Peyer's patch (tissue), 4 donors: ENCODE measurements at regions not wholly inside any gene's neighbourhood (a gene's known extent, or its start where the extent isn't known, plus 50 kb on each side); places are given as distances from the start of the nearest gene placed in this dataset.

Source experiments
- DNase-seq, 3 donors: peaks; one replicate each; pipeline ENCODE4 v3.0.0-alpha.2; 2017 to 2019
- H3K27ac ChIP-seq, 4 donors: fragments of 200-600 bp; sonication (generic); one replicate each; pipeline ENCODE4 v1.5.1; 2016 to 2019
- H3K27me3 ChIP-seq, 2 donors: fragments of 200-600 bp; sonication (generic); one replicate each; pipeline ENCODE4 v1.5.1; 2019
- H3K36me3 ChIP-seq, 3 donors: fragments of 200-600 bp; sonication (generic); one replicate each; pipeline ENCODE4 v1.5.1; 2016 to 2019
- H3K4me1 ChIP-seq, 4 donors: fragments of 200-600 bp; sonication (generic); one replicate each; pipeline ENCODE4 v1.5.1; 2016 to 2019
- H3K4me3 ChIP-seq, 4 donors: fragments of 200-600 bp; sonication (generic); 1 replicate in 3 of 4; 2 replicates in 1 of 4; pipeline ENCODE4 v1.5.1; 2016 to 2019; ENCODE audit warnings: mild to moderate bottlenecking in 1 of 4
- H3K9me3 ChIP-seq, 4 donors: fragments of 200-600 bp; sonication (generic); one replicate each; pipeline ENCODE4 v1.5.1; 2016 to 2019; ENCODE audit warnings: mild to moderate bottlenecking in 1 of 4
- POLR2A ChIP-seq, 2 donors: fragments of 450-650 bp; IDR thresholded peaks; one replicate each; pipeline ENCODE4 v1.5.1; 2017; ENCODE audit warnings: antibody characterized with exemption in 2 of 2, mild to moderate bottlenecking in 2 of 2, moderate library complexity in 2 of 2
- TF ChIP-seq, protein P1 (sequence below), 6 experiments: fragments of 450-650 bp in 4 of 6; fragments of 200-600 bp in 2 of 6; sonication (generic) in 1 of 6; IDR thresholded peaks; one replicate each; pipeline ENCODE4 v1.5.1; 2017 to 2019; ENCODE audit warnings: antibody characterized with exemption in 6 of 6, mild to moderate bottlenecking in 3 of 6, moderate library complexity in 1 of 6

DNA sequence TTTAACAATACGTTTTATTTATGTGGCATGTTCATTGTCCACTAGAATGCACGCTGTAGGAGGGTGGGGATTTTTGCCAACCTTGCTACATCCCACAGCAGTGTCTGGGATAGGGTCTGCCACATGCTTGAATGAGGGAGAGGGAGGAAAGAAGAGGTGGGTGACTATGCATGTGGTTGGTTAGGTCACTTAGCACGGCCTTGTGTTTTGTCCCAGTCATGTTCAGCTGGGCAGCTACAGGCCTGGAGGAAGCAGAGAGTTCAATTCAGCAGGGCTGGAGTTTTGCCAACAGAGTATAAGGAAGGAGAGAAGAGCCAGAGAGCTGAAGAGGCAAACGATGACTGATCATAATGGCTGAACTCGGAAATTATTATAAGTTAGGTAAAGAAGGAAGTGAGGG, 268.4 kb upstream of the NSMCE3 start:
- Histone ChIP-seq H3K27ac (no peak overlapping the region), H3K9me3 (no peaks in the 10 kb centered on the region), H3K27me3 (no peaks in the 10 kb centered on the region), H3K36me3 (no peaks in the 10 kb centered on the region), H3K4me1 (no peaks in the 10 kb centered on the region), H3K4me3 (no peak overlapping the region)
- no peak for DNase-seq
- TF ChIP-seq POLR2A (IDR thresholded peaks at IDR 0.05): no peak
- TF ChIP-seq, protein P1, sequence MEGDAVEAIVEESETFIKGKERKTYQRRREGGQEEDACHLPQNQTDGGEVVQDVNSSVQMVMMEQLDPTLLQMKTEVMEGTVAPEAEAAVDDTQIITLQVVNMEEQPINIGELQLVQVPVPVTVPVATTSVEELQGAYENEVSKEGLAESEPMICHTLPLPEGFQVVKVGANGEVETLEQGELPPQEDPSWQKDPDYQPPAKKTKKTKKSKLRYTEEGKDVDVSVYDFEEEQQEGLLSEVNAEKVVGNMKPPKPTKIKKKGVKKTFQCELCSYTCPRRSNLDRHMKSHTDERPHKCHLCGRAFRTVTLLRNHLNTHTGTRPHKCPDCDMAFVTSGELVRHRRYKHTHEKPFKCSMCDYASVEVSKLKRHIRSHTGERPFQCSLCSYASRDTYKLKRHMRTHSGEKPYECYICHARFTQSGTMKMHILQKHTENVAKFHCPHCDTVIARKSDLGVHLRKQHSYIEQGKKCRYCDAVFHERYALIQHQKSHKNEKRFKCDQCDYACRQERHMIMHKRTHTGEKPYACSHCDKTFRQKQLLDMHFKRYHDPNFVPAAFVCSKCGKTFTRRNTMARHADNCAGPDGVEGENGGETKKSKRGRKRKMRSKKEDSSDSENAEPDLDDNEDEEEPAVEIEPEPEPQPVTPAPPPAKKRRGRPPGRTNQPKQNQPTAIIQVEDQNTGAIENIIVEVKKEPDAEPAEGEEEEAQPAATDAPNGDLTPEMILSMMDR (IDR thresholded peaks at IDR 0.05): no peak

DNA sequence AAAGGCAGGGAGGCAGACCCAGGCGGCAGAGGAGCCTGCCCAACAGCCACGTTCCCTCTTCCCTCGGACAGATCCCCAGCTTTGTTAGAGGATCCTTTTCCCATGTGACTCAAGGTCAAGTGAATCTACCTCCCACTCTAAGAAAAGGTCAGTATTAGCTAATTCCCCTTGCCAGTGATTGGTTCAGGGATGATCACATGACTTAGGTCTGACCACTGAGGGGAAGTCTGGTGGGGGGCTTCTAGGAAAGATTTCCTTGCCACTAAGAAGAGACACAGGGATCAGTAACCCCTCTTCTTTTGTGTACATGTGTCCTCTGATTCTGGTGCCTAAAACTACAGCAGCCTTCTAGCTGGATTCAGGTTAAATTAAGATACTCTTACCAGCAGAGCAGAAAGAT, 266.3 kb upstream of the NSMCE3 start:
- TF ChIP-seq, protein P1 (IDR thresholded peaks at IDR 0.05): no peak
- TF ChIP-seq POLR2A (IDR thresholded peaks at IDR 0.05): no peak
- no peaks in the 10 kb centered on the region for H3K4me1 ChIP-seq

DNA sequence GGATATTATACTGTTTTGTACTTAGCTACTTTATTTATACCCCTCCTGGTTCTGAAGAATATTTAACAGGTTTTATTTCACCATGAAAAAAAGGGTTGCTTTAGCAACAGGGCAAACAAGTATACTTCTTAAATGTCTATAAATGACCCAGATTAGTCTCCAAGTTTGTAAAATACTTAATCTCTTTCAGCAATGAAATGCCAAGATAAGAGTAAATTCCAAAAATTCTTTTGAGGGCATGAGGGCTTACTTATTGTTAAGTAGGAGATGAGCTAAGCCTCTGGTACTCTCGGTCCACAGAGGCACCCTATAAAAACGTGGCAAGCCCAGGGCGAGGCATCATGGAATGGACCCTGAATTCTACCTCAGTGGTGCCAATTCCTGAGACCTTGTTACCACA, 264.8 kb upstream of the NSMCE3 start:
- no peak for TF ChIP-seq POLR2A (IDR thresholded peaks at IDR 0.05)
- TF ChIP-seq, protein P1 (IDR thresholded peaks at IDR 0.05): no peak
- Histone ChIP-seq H3K4me3 (no peak overlapping the region), H3K27ac (no peak overlapping the region), H3K36me3 (no peaks in the 10 kb centered on the region), H3K27me3 (no peaks in the 10 kb centered on the region), H3K4me1 (no peaks in the 10 kb centered on the region), H3K9me3 (no peaks in the 10 kb centered on the region)
- DNase-seq: no peak

More for the DNA sequence above, 266.3 kb upstream of the NSMCE3 start:
- Histone ChIP-seq H3K27me3 (no peaks in the 10 kb centered on the region), H3K4me3 (no peak overlapping the region), H3K27ac (no peak overlapping the region), H3K9me3 (no peaks in the 10 kb centered on the region), H3K36me3 (no peaks in the 10 kb centered on the region)
- DNase-seq: no peak

DNA sequence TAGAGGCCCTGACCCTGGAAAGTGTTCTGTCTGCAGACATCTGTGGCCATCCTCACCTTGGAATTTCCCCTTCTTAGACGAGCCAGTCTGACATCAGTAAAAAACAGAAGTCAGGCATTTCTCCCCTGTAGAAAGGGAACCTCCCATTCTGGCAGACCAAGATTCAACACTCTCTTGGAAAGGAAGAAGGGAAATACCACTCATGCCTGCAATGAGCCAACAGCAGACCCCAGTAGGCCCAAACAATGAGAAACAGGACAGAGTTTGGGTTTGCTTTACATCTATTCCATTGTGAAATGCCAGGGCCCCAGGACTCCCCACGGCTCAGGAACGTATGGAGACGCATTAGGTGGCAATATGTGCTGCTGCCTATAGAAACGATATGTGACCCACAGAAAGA, 264.0 kb upstream of the NSMCE3 start:
- no peak overlapping the region for H3K27ac ChIP-seq

DNA sequence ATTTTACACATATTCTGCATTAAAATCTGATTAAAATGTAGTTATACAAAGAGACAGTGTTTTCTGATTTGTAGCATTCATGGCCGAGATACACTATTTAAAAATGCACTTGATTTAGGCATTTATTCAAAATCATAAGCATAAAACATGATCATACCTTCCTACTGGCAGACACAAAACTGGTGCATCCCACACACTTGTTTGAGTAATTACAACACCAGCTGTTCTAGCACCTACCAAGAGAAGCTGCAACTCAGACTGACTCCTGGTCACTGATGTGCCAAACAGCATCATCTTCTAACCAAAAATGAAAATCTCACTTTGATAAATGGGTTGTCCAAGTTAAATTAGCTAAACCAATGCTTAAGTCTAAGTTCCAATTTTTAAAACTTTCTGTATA, 262.7 kb upstream of the NSMCE3 start:
- H3K9me3 ChIP-seq: no peaks in the 10 kb centered on the region
- no peaks in the 10 kb centered on the region for H3K4me1 ChIP-seq
- H3K36me3 ChIP-seq: no peaks in the 10 kb centered on the region
- no peak overlapping the region for H3K4me3 ChIP-seq
- no peak overlapping the region for H3K27ac ChIP-seq
- TF ChIP-seq POLR2A (IDR thresholded peaks at IDR 0.05): no peak
- H3K27me3 ChIP-seq: no peaks in the 10 kb centered on the region
- DNase-seq: no peak

More for the DNA sequence above, 264.0 kb upstream of the NSMCE3 start:
- Histone ChIP-seq H3K27me3 (no peaks in the 10 kb centered on the region), H3K4me3 (no peak overlapping the region), H3K9me3 (no peaks in the 10 kb centered on the region), H3K36me3 (no peaks in the 10 kb centered on the region), H3K4me1 (no peaks in the 10 kb centered on the region)
- TF ChIP-seq, protein P1 (IDR thresholded peaks at IDR 0.05): no peak
- no peak for TF ChIP-seq POLR2A (IDR thresholded peaks at IDR 0.05)
- no peak for DNase-seq

DNA sequence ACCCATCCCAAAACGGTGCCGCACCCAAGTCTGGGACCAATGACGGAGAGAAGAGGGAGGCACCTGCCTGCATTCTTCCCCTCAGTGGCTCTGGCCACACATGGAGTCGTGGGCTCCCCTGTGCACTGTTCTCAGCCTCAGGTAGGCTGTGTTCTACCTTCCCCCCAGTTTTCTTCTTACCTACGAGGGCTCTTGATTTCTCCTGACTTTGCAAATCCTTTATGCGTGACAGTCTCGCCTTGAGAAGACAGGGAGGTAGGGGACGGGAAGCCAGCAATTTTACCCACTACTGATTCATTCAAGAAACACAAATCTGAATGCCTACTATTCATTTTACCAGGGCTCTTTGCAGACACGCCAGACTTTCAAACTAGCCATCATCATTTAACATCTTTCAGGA, 261.3 kb upstream of the NSMCE3 start:
- no peak for TF ChIP-seq POLR2A (IDR thresholded peaks at IDR 0.05)
- TF ChIP-seq, protein P1 (IDR thresholded peaks at IDR 0.05): no peak
- no peak overlapping the region for H3K27ac ChIP-seq
- no peaks in the 10 kb centered on the region for H3K4me1 ChIP-seq
- no peaks in the 10 kb centered on the region for H3K9me3 ChIP-seq
- no peak overlapping the region for H3K4me3 ChIP-seq
- H3K27me3 ChIP-seq: no peaks in the 10 kb centered on the region
- H3K36me3 ChIP-seq: no peaks in the 10 kb centered on the region
- DNase-seq: no peak
